22Rv1 (cell line): ENCODE measurements at regions not wholly inside any gene's neighbourhood (a gene's known extent, or its start where the extent isn't known, plus 50 kb on each side); places are given as distances from the start of the nearest gene placed in this dataset.

Source experiments
- ZFX ChIP-seq: fragments of 450-650 bp; IDR thresholded peaks from 2 replicates; pipeline ENCODE4 v1.6.1; 2017; ENCODE audit warnings: antibody characterized with exemption, borderline replicate concordance
- TF ChIP-seq, protein P1 (sequence below): fragments of 450-650 bp; IDR thresholded peaks from 2 replicates; pipeline ENCODE4 v1.5.1; 2017; ENCODE audit warnings: mild to moderate bottlenecking

DNA sequence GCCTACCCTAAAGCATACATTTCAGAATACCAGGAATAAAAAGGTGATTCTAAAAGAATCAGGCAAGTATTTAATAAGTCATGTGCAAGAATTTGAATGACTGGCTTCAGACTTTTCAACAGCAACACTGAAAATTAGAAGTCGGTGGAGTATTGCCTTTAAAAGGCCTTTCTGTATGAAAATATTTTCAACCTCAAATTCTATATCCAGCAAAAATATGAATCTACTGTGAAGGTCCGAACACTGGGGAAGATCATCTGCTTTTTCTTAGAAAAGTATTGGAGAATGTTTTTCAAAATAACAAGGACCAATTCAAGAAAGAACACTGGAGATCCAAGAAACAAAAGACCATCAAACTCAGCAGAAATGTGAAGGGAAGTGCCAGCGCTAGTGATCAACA is 459.5 kb upstream of the KLF12 start:
- TF ChIP-seq, protein P1, sequence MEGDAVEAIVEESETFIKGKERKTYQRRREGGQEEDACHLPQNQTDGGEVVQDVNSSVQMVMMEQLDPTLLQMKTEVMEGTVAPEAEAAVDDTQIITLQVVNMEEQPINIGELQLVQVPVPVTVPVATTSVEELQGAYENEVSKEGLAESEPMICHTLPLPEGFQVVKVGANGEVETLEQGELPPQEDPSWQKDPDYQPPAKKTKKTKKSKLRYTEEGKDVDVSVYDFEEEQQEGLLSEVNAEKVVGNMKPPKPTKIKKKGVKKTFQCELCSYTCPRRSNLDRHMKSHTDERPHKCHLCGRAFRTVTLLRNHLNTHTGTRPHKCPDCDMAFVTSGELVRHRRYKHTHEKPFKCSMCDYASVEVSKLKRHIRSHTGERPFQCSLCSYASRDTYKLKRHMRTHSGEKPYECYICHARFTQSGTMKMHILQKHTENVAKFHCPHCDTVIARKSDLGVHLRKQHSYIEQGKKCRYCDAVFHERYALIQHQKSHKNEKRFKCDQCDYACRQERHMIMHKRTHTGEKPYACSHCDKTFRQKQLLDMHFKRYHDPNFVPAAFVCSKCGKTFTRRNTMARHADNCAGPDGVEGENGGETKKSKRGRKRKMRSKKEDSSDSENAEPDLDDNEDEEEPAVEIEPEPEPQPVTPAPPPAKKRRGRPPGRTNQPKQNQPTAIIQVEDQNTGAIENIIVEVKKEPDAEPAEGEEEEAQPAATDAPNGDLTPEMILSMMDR: no peak
- no peak for TF ChIP-seq ZFX
